LoVo (cell line): ENCODE measurements at regions not wholly inside any gene's neighbourhood (a gene's known extent, or its start where the extent isn't known, plus 50 kb on each side); places are given as distances from the start of the nearest gene placed in this dataset.

Source experiments
- DNase-seq: peaks from one replicate; pipeline ENCODE4 v3.0.0-alpha.2; 2016; ENCODE audit warnings: low spot score

DNA sequence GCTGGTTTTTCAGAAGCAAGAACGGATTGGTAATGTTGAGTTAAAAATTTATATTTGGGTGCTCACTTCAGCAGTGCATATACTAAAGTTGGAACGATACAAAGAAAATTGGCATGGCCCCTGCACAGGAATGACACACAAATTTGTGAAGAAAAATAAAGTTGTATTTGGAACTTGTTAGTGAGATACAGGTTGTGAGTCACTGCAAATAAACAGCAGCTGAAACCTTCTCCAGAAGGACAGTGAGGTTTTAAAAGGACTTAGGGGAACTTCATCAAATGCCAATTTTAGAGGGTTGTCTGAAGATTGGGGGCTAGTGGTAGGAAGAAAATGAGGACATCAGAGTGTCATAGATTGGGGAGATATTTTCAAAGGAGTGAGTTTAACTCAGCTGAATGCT is 79.7 kb upstream of the ELOVL6 start:
- no peak for DNase-seq

DNA sequence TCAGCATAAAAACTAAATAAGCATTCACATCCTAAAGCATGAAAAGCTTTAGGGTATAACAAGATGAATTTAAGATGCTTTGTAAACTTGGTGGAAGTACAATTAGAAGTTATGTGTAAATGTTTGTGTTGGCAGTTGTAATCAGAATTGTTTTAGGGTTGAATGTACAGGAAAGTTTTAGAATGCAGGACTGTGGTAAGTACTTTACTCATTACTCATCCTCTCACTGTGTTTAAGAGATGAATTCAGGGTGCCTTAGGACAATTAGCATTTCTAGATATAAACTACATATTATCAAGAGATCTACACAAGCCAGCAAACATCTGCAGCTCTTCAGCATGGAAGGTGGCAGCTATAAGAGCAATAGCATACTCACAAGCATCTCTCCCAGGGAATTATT is 77.5 kb upstream of the ELOVL6 start:
- DNase-seq = no peak

DNA sequence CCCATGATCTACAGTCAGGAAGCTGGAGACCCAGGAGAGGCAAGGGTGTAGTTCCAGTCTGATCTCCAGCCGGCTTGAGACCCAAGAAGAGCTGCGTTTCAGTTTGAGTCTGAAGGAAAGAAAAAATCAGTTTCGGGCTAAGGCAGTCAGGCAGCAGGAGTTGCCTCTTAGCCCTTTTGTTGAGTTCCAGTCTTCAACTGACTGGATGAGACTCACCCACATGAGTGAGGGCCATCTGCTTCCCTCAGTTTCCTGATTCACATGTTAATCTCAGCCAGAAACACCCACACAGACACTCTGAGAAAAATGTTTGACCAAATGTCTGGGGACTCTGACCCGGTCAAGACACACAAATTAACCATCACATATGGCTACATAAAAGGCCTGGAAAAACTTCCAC is 73.6 kb upstream of the ELOVL6 start:
- no peak for DNase-seq

DNA sequence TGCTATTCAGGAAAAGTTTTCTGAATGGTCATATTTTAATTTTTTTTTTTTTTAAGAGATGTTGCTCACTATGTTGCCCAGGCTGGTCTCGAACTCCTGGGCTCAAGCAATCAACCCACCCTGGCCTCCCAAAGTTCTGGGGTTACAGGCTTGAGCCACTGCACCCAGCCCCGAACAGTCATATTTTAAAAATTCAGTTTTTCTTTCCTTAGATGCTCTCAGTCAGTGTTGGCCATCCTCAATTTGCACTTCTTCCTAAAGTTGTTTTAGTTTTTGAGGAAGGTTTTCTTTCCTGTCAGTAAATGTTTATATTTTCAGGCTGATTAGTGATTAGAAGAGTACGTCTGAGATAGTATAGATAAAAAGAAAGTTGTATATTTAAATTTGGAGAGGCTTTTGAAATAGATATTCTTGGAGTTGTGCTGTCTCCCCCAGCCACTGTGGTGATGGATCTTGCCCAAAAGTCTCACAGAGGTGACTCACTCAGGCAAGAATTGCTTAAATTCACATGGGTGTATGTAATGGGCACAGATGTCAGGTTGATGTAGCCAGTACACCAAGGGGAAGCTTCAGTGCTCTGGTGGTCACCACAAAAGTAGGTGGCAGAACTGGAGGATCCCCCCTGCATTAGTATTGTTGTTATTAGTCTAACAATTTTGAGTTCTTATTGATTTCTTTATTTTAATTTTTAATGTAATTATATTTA is 72.2 kb upstream of the ELOVL6 start:
- DNase-seq = no peak

DNA sequence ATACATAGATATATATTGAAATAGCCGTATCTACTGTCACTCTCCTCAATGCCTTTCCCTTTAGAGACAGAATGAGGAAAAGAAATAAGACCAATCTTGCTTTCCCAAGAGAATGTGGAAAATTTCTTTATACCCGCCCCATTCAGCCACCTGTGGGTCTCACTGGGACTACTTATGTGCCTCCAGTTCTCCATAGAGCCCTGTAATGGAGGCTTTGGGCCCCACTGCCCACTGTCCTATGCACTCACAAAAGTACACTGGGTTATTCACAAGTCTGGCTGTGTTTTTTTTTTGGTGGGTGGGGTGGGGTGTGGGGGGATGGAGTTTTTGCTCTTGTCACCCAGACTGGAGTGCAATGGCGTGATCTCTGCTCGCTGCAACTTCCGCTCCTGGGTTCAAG is 70.4 kb upstream of the ELOVL6 start:
- DNase-seq = no peak

DNA sequence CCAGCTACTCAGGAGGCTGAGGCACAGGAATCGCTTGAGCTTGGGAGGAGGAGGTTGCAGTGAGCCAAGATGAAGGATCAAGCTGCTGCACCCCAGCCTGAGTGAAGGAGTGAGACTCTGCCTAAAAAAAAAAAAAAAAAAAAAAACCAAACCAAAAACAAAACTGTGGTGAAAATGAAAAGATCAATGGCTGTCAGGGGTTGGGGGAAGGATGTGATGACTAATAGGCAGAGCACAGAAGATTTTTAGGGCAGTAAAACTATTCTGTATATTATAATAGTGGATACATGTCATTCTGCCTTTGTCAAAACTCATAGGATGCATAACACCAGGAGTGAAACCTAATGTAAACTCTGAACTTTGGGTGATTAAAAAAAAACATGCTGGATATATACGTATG is 69.9 kb upstream of the ELOVL6 start:
- DNase-seq = no peak

DNA sequence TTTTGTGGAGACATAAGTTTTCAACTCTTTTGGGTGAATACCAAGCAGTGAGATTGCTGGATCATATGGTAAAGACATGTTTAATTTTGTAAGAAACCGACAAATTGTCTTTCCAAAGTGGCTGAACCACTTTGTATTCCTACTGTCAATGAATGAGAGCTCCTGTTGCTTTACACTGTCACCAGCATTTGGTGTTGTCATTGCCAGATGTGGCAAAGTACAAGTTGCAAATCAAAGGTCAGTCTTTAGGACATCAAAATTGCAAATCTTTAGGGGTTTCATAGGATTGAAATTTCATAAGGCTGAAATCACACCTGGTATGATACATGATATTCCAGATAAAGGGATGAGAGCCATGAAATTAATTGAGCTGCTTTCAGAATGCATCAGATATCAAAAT is 67.7 kb upstream of the ELOVL6 start:
- DNase-seq = no peak

DNA sequence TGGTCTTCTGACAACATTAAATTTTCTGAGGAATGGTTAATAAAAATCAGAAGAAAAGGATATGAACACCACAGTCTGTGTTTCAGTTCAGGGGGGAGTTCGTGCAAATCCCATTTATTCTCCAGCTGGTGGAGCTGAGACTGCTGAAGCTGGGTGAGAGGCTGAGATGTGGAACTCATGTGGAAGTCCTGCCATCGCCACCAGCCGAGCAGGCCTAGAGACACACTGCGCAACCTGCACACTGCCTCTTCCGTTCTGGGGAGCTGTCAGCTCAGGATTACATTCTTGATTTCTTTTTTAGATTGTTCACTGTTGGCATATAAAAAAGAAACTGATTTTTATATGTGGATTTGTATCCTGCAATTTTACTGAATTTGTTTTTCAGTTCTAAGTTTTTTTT is 66.6 kb upstream of the ELOVL6 start:
- DNase-seq = no peak

DNA sequence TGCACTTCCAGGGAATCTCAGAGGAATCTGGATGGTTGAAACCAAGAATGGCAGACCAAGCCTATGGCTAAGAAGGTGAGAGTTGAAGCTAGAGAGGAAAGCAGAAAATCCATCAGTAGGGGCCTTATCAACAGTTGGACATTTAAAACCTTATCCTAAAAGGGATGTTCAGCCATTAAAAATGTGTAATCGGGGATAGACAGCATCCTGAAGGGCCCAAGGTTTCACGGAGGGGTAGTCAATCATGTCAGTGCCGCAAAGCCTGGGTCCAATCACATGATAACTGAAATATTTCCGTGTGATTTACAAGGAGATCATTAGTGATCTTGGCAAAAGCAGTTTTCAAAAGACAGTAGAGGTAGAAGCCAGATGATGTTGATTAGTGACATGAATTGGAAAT is 61.9 kb upstream of the ELOVL6 start:
- no peak for DNase-seq

DNA sequence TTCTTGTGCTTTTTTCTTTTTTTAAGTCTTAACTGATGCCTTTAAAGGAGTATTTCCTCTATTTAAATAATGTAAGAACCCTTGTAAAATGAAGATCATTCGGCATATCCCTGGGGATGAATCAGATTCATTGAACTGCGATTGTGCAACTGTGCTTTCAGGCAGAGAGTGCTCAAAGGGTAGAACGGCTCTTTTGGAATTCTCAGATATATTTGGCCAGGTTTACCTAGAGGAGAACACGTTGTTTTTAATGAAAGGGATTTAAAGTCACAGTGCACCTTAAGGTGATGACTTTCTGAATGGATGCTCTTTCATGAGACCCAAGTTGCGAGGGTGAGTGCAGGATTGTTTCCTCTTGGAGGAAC is 51.6 kb upstream of the ELOVL6 start:
- DNase-seq = no peak

DNA sequence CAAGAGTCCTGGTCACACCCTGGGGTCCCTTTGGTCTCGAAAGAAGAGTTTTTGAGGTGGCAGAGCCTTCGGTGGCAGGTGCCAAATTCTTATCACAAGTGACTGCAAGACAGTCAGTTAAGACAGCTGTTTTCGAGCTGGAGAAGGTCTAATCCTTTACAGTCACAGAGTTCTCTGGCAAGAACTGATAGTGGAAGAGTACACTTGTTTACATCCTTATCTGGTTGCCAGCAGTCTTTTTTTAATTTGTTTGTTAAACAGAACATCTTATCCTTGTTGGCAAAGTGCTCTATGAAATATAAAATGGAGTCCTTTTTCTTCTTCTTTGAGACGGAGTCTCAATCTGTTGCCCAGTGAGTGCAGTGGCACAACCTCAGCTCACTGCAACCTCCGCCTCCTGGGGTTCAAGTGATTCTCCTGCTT is 50.4 kb upstream of the ELOVL6 start:
- DNase-seq = no peak
